ENCODE measurements at regions not wholly inside any gene's neighbourhood (a gene's known extent, or its start where the extent isn't known, plus 50 kb on each side); places are given as distances from the start of the nearest gene placed in this dataset.

GRCh38 chr15:38994310-38994709 is 429.7 kb upstream of the RASGRP1 start:
- Histone ChIP-seq H3K27me3 (ENCODE audit: insufficient read depth) (no peaks in the 10 kb centered on the region), H3K4me3 (ENCODE audit: low read depth in 2 of 2, low read length in 1 of 2) (no peak overlapping the region), H3K79me2 (ENCODE audit: insufficient read depth) (no peaks in the 10 kb centered on the region), H3K9me2 (no peaks in the 10 kb centered on the region), H3F3A (replicated peaks; ENCODE audit: insufficient read depth) (peaks cover 14% of the 10 kb centered on the region), H3K9ac (no peak overlapping the region), H3K4me1 (ENCODE audit: control insufficient read depth in 1 of 2, insufficient read depth in 2 of 2, low read depth in 1 of 2, low read length in 1 of 2) (peaks cover 9 to 31% of the 10 kb centered on the region in 2 experiments; a peak in 3 of 4 replicates), H2AFZ (ENCODE audit: low read depth) (no peak overlapping the region), H3K4me2 (no peak overlapping the region), H3K36me3 (replicated peaks in 1 of 2; ENCODE audit: control insufficient read depth in 1 of 2, insufficient read depth in 2 of 2, low read length in 1 of 2) (no peaks in the 10 kb centered on the region), H3K9me3 (no peaks in the 10 kb centered on the region), H4K20me1 (ENCODE audit: insufficient read depth) (no peaks in the 10 kb centered on the region), H3K27ac (ENCODE audit: low read depth in 2 of 2, low read length in 1 of 2) (no peak overlapping the region)
- TF ChIP-seq REST (IDR thresholded peaks at IDR 0.05; ENCODE audit: low read depth, low read length): no peak
- no peak for TF ChIP-seq JUND (IDR thresholded peaks at IDR 0.05)
- no peak for TF ChIP-seq RAD21 (IDR thresholded peaks at IDR 0.05; ENCODE audit: low read length)
- no peak for TF ChIP-seq SMC3 (IDR thresholded peaks at IDR 0.05; ENCODE audit: low read depth, low read length)
- no peak for TF ChIP-seq POLR2AphosphoS5 (IDR thresholded peaks at IDR 0.05; ENCODE audit: low read depth, low read length)
- TF ChIP-seq CTCF (IDR thresholded peaks at IDR 0.05): no peak
- TF ChIP-seq NRF1 (IDR thresholded peaks at IDR 0.05; ENCODE audit: low read depth, low read length): no peak
- no peak for TF ChIP-seq FOXM1 (IDR thresholded peaks at IDR 0.05; ENCODE audit: low read depth)
- TF ChIP-seq FOXJ3 (CRISPR knock-in tag; IDR thresholded peaks at IDR 0.05): no peak
- TF ChIP-seq YY1 (IDR thresholded peaks at IDR 0.05; ENCODE audit: low read depth): no peak
- TF ChIP-seq MAX (IDR thresholded peaks at IDR 0.05; ENCODE audit: low read depth): no peak
- TF ChIP-seq, protein P1, sequence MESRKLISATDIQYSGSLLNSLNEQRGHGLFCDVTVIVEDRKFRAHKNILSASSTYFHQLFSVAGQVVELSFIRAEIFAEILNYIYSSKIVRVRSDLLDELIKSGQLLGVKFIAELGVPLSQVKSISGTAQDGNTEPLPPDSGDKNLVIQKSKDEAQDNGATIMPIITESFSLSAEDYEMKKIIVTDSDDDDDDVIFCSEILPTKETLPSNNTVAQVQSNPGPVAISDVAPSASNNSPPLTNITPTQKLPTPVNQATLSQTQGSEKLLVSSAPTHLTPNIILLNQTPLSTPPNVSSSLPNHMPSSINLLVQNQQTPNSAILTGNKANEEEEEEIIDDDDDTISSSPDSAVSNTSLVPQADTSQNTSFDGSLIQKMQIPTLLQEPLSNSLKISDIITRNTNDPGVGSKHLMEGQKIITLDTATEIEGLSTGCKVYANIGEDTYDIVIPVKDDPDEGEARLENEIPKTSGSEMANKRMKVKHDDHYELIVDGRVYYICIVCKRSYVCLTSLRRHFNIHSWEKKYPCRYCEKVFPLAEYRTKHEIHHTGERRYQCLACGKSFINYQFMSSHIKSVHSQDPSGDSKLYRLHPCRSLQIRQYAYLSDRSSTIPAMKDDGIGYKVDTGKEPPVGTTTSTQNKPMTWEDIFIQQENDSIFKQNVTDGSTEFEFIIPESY (IDR thresholded peaks at IDR 0.05; ENCODE audit: borderline replicate concordance, low read depth): no peak
- TF ChIP-seq TEAD4 (IDR thresholded peaks at IDR 0.05; ENCODE audit: borderline replicate concordance, insufficient read depth): no peak
- no peak for TF ChIP-seq USF1 (IDR thresholded peaks at IDR 0.05; ENCODE audit: borderline replicate concordance, low read depth)
- TF ChIP-seq MXI1 (IDR thresholded peaks at IDR 0.05; ENCODE audit: low read depth, low read length): no peak
- no peak for TF ChIP-seq EP300 (IDR thresholded peaks at IDR 0.05; ENCODE audit: borderline replicate concordance in 1 of 2, low read depth in 1 of 2, low read length in 1 of 2)
- no peak for TF ChIP-seq FOSL2 (IDR thresholded peaks at IDR 0.05; ENCODE audit: borderline replicate concordance, low read depth)
- no peak for TF ChIP-seq RCOR1 (IDR thresholded peaks at IDR 0.05; ENCODE audit: low read length)
- WGBS (ENCODE audit: low lambda C conversion rate): 53% methylated on average over 2 of the region's 2 CpGs
- ChIA-PET CTCF (interaction anchor here (0.7 to 2.1 kb wide), 3 partner anchors 98 to 430 kb away, joined by 3 to 6 read pairs (median 3); partner anchors contain the start of gene RASGRP1), POLR2A (no interaction called here)
- no peak for DNase-seq

Measured in SK-N-SH (cell line).